Thyroid gland (tissue), 4 donors: ENCODE measurements at regions not wholly inside any gene's neighbourhood (a gene's known extent, or its start where the extent isn't known, plus 50 kb on each side); places are given as distances from the start of the nearest gene placed in this dataset.
A peak's percentile ranks its signal among the peaks of the same experiment; 100 is the strongest.

Experiments used
- DNase-seq, 2 donors: peaks; one replicate each; pipeline ENCODE4 v3.0.0-alpha.2; 2019
- H3K27ac ChIP-seq, 3 donors: fragments of 200-600 bp; sonication (generic); 1 replicate in 2 of 3; 2 replicates in 1 of 3; pipeline ENCODE4 v1.5.1; 2016 to 2019; ENCODE audit warnings: mild to moderate bottlenecking in 1 of 3, moderate library complexity in 1 of 3
- H3K27me3 ChIP-seq: fragments of 200-600 bp; sonication (generic); one replicate; pipeline ENCODE4 v1.5.1; 2019
- H3K36me3 ChIP-seq, 2 donors: fragments of 200-600 bp; sonication (generic); one replicate each; pipeline ENCODE4 v1.5.1; 2016 to 2019
- H3K4me1 ChIP-seq, 2 donors: fragments of 200-600 bp; sonication (generic); one replicate each; pipeline ENCODE4 v1.5.1; 2017 to 2019
- H3K4me3 ChIP-seq, 3 donors: fragments of 200-600 bp; sonication (generic); replicated peaks in 1 of 3; 1 replicate in 2 of 3; 2 replicates in 1 of 3; pipeline ENCODE4 v1.5.1; 2016; ENCODE audit warnings: mild to moderate bottlenecking in 1 of 3
- H3K9me3 ChIP-seq: fragments of 200-600 bp; sonication (generic); one replicate; pipeline ENCODE4 v1.5.1; 2017
- POLR2A ChIP-seq, 2 donors: fragments of 450-650 bp; IDR thresholded peaks; one replicate each; pipeline ENCODE4 v1.6.1; 2017; ENCODE audit warnings: antibody characterized with exemption in 2 of 2, mild to moderate bottlenecking in 2 of 2, moderate library complexity in 1 of 2
- WGBS, 2 donors: methylation state at CpG; one replicate each; pipeline ENCODE4 v1.1.5; 2017; 5-methylcytosine and 5-hydroxymethylcytosine counted together
- intact Hi-C: fragments of 100-400 bp; cut with DNase I; formaldehyde crosslinking; loops from one replicate; pipeline ENCODE4 v1.15.1; 2023
- TF ChIP-seq, protein P1 (sequence below), 6 experiments: fragments of 200-600 bp in 3 of 6; fragments of 450-650 bp in 3 of 6; sonication (generic) in 3 of 6; IDR thresholded peaks; one replicate each; pipeline ENCODE4 v1.5.1; 2016 to 2019; ENCODE audit warnings: antibody characterized with exemption in 6 of 6, mild to moderate bottlenecking in 2 of 6, inconsistent platforms in 1 of 6, moderate library complexity in 1 of 6

DNA sequence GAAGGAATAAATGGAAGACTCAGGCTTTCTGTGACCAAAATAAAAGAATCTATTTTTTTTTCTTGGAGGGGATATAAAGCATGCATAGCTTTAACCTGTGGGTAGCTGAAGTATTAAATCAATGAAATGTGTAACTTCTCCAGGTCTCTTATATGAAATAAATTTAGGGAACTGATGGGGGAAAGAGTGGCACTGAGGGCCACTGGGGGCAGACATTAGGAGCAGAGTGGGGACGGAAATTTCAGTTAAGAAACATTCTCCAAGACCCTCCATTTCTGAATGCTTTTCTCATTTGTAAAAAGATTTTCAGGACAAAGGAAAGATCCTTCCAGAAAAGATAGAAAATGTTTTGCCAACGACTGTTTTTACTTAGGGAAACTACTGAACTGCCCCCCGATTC lies 131.0 kb downstream of the GPX5 start:
- Histone ChIP-seq H3K9me3 (no peaks in the 10 kb centered on the region), H3K4me1 (peaks cover 0 to 11% of the 10 kb centered on the region in 2 donors), H3K27me3 (peaks cover 7% of the 10 kb centered on the region), H3K4me3 (no peak overlapping the region), H3K27ac (no peak overlapping the region), H3K36me3 (no peaks in the 10 kb centered on the region)
- whole genome bisulfite sequencing, 2 donors: 33 to 34% methylated on average over 3 of the region's 3 CpGs
- DNase-seq: no peak
- intact Hi-C loops: no loop called here
- no peak for TF ChIP-seq POLR2A (IDR thresholded peaks at IDR 0.05)
- TF ChIP-seq, protein P1, sequence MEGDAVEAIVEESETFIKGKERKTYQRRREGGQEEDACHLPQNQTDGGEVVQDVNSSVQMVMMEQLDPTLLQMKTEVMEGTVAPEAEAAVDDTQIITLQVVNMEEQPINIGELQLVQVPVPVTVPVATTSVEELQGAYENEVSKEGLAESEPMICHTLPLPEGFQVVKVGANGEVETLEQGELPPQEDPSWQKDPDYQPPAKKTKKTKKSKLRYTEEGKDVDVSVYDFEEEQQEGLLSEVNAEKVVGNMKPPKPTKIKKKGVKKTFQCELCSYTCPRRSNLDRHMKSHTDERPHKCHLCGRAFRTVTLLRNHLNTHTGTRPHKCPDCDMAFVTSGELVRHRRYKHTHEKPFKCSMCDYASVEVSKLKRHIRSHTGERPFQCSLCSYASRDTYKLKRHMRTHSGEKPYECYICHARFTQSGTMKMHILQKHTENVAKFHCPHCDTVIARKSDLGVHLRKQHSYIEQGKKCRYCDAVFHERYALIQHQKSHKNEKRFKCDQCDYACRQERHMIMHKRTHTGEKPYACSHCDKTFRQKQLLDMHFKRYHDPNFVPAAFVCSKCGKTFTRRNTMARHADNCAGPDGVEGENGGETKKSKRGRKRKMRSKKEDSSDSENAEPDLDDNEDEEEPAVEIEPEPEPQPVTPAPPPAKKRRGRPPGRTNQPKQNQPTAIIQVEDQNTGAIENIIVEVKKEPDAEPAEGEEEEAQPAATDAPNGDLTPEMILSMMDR (IDR thresholded peaks at IDR 0.05): no peak

DNA sequence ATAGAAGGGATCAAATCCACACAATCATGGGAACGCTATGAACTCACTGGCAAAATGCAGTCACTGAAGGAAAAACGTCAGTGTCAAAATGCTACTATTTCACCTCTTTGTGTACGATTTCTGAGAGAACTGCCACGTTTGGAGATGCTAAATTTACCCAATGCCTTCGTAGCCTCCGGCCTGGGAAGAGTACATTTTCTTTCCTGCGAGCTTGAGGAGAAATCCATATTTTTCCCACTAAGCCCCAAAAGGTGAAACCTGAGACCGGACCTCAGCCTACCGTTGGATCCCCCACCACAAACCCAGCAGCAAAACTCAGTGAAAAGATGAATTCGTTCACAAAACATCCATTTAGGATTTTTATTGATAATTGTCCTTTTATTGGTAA lies 131.7 kb downstream of the GPX5 start:
- H3K27me3 ChIP-seq: peaks cover 7% of the 10 kb centered on the region
- no peak for DNase-seq
- H3K9me3 ChIP-seq: no peaks in the 10 kb centered on the region
- whole genome bisulfite sequencing, 2 donors: 6 to 7% methylated on average over 10 of the region's 10 CpGs
- intact Hi-C loops: no loop called here
- TF ChIP-seq, protein P1 (IDR thresholded peaks at IDR 0.05): no peak
- no peak for TF ChIP-seq POLR2A (IDR thresholded peaks at IDR 0.05)
- H3K27ac ChIP-seq: no peak overlapping the region
- H3K4me3 ChIP-seq: no peak overlapping the region
- H3K4me1 ChIP-seq: peaks cover 0 to 11% of the 10 kb centered on the region in 2 donors
- no peaks in the 10 kb centered on the region for H3K36me3 ChIP-seq

DNA sequence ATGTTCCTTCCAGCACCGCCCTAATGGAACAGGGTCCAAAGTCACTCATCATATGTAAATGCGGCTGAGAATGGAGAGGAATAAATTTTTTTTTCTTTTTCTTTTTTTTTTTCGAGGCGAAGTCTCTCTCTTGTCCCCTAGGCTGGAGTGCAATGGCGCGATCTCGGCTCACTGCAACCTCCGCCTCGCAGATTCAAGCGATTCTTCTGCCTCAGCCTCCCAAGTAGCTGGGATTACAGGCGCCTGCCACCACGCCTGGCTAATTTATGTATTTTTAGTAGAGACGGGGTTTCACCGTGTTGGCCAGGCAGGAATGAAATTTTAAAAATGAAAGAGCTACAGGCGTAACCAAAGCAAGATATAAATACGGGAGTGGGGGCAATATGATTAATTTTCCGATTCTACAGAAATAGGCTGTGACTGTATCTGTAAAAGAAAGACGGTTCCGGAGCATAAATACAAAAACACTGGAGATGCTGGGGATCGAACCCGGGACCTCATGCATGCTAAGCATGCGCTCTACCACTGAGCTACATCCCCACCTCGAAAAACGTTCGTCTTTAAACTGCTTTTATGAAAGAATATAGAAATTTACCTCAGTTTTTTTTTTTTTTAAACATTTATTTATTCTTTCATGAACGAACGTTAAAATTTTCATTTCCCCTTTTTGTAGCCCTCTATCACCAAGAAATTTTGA lies 132.2 kb downstream of the GPX5 start:
- DNase-seq: peak; percentile 23 to 37
- intact Hi-C loops: no loop called here
- H3K27ac ChIP-seq: no peak overlapping the region
- H3K27me3 ChIP-seq: peaks cover 7% of the 10 kb centered on the region
- H3K4me3 ChIP-seq: peak overlapping the region in 1 of 3 donors; percentile 15
- 3 to 6% methylated on average over 27 of the region's 27 CpGs for WGBS, 2 donors
- TF ChIP-seq, protein P1 (IDR thresholded peaks at IDR 0.05): no peak
- no peak for TF ChIP-seq POLR2A (IDR thresholded peaks at IDR 0.05)
- no peaks in the 10 kb centered on the region for H3K9me3 ChIP-seq
- H3K36me3 ChIP-seq: no peaks in the 10 kb centered on the region
- peaks cover 0 to 11% of the 10 kb centered on the region in 2 donors for H3K4me1 ChIP-seq

DNA sequence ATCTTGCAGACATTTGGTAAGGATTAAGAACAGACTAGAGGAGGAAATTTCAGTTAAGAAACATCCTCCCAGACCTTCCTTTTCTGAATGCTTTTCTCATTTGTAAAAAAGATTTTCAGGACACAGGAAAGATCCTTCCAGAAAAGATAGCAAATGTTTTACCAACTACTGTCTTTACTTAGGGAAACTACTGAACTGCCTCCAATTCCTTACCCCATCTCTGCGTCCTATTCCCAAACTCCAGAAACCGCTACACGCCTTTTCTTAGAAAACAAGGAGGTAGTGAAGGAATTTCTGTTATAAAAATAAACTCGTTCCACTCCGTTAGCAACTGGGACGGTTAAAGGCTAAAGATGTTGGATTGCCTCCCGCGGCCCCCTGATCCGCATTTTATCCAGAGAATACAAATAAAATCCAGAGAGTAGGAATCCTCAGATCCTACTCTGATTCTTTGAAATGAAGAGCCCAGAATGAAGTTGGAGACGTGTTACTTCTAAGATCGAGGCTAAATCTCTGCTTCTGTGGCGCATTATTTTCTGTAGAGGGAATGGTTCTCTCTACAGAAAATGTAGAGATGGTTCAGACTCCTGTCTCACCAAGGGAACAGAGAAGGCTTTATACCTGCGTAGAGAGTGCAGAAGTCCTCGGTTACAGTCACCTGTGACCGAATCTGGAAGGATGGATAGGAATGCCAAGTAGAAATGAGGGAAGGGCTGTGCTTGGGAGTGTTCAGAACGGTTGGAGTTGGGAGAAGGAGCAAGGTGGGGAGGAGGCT lies 133.0 kb downstream of the GPX5 start:
- H3K27ac ChIP-seq: no peak overlapping the region
- TF ChIP-seq, protein P1 (IDR thresholded peaks at IDR 0.05): no peak
- no peak for TF ChIP-seq POLR2A (IDR thresholded peaks at IDR 0.05)
- no peaks in the 10 kb centered on the region for H3K9me3 ChIP-seq
- peaks cover 0 to 11% of the 10 kb centered on the region in 2 donors for H3K4me1 ChIP-seq
- DNase-seq: no peak
- no peaks in the 10 kb centered on the region for H3K36me3 ChIP-seq
- WGBS, 2 donors: 1 to 3% methylated on average over 16 of the region's 16 CpGs
- H3K27me3 ChIP-seq: peaks cover 7% of the 10 kb centered on the region
- peak overlapping the region in 1 of 3 donors; percentile 12 for H3K4me3 ChIP-seq
- intact Hi-C loops: no loop called here

DNA sequence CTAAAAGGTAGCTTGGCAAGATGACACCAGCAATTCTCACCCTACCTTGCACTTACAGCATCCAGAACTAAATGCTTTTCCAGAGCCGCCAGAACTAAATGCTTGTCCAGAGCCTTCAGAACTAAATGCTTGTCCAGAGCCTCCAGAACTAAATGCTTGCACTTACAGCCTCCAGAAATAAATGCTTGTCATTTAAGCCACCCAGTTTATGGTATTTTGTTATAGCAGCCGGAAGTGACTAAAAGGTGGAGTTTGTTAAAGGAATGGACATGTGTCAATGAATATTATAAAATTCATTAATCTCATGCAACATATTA lies 133.5 kb downstream of the GPX5 start:
- no peak for DNase-seq
- TF ChIP-seq, protein P1 (IDR thresholded peaks at IDR 0.05): no peak
- no peak for TF ChIP-seq POLR2A (IDR thresholded peaks at IDR 0.05)
- Histone ChIP-seq H3K9me3 (no peaks in the 10 kb centered on the region), H3K27ac (no peak overlapping the region), H3K4me3 (peak overlapping the region in 1 of 3 donors; percentile 12), H3K4me1 (peaks cover 0 to 11% of the 10 kb centered on the region in 2 donors), H3K27me3 (peaks cover 7% of the 10 kb centered on the region), H3K36me3 (no peaks in the 10 kb centered on the region)
- WGBS, 2 donors: 34 to 42% methylated on average over 2 of the region's 2 CpGs
- intact Hi-C loops: no loop called here
